ENCODE measurements at regions not wholly inside any gene's neighbourhood (a gene's known extent, or its start where the extent isn't known, plus 50 kb on each side); places are given as distances from the start of the nearest gene placed in this dataset.

DNA sequence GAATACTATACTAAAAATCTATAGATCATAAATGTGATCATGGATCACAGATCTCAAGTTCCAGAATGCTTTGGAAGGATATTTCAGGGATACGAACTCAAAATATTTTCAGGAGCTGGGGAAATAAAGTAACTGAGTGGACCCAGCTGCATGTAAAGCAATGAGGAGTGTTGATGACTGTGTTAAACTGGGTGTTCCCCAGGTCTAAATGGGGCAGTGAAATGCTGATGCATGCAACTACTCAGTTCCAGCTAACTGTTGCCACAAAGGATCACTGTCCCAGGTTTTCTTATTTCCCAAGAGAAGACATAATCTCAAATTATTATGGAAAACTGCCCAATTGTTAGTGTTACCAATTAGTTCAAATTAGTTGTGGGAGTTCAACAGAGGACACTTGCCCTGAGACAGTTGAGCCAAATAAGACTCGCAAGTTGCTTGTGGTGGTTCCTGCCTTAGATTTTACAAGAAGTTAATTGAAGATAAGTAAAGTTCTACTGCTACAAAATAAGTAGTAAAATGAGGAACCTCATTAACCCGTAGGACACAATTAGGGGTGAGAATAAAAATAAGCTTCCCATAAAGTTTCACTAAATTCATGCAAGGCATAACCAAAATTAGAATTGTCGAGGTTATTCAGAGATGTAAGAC lies 66.3 kb upstream of the IL12A start:
- DNase-seq, result no peak

DNA sequence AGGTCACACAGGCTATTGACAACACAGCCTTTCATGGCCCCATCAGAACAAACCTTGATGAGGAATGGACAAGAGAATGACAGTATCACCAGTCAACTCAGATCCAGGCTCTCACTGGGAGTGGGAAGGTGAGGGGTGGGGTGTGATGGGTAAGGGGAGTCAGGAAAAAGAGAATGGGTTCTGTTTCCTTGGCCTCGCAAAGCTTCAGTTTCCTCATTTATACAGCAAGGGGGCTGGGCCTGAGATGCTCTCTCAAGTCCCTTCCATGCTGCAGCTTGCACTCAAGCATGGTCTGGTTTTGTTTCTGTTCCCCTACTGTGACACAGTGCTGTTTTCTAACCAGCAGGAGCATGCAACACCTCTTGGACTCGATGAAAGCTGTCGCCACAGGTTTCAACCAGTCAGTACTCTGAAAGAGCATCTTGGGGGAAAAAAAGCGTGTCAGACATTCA lies 65.7 kb upstream of the IL12A start:
- DNase-seq, result no peak

- DNase-seq, result no peak
These were observed 65.3 kb upstream of the IL12A start for GRCh38 chr3:159923336-159923735.

- DNase-seq, result no peak
These were observed 64.7 kb upstream of the IL12A start for GRCh38 chr3:159923956-159924355.

- no peak for DNase-seq
These were observed 64.2 kb upstream of the IL12A start for GRCh38 chr3:159924411-159924810.

DNA sequence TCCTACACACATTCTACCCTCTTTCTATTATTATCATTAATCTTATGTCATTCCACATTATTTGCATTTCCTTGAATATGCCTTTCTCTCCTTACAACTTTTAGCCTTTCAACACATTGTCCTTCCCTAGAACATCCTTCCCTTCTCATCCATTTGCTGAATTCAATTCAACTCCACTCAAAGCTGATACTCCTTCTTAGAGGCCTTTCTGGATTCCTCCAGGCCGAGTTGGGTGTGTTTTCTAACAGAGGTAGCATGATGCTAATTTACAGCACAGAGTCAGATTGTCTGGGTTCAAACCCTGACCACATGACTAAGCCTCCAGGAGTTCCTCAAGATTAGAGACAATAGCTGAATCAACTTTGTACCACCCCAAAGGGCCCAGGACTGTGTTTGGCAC lies 63.4 kb upstream of the IL12A start:
- no peak for DNase-seq

- no peak for DNase-seq
These were observed 62.1 kb upstream of the IL12A start for GRCh38 chr3:159926573-159926972.

DNA sequence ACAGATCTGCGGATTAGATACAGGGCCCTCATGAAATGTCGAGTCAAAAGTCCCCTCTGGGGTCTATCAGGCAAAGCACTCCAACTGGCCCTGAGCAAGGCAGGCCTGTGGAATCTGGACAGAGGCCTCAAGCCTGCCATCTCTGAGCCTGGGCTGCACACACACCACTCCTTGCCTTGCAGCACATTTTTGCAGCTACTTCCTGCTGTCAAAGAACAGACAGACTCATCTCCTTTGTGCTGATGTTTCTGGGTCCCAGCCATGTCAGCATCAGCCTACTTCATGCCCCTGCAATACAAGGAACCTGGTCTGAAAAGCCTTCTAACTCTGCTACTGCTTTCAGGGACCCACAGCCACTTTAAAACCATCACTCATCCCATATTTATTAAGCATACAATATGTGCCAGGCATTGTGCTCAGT lies 60.6 kb upstream of the IL12A start:
- no peak for DNase-seq

DNA sequence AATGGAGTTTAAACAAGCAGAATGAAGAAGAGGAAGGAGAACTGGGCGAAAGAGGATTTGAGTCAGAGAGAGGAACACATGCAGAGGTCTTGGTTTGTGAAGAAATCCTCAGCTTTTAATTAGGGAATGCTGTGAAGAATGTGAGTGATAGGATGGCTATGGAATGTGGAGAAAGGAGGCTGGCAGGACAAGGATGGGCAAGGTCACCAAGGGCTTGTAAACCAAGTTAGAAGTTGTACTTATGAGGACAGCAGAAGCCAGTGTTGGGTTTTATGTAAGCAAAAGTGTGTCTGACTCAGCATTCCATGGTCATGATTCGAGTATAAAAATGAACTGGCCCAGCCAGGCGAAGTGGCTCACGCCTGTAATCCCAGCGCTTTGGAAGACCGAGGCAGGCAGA lies 60.0 kb upstream of the IL12A start:
- no peak for DNase-seq

DNA sequence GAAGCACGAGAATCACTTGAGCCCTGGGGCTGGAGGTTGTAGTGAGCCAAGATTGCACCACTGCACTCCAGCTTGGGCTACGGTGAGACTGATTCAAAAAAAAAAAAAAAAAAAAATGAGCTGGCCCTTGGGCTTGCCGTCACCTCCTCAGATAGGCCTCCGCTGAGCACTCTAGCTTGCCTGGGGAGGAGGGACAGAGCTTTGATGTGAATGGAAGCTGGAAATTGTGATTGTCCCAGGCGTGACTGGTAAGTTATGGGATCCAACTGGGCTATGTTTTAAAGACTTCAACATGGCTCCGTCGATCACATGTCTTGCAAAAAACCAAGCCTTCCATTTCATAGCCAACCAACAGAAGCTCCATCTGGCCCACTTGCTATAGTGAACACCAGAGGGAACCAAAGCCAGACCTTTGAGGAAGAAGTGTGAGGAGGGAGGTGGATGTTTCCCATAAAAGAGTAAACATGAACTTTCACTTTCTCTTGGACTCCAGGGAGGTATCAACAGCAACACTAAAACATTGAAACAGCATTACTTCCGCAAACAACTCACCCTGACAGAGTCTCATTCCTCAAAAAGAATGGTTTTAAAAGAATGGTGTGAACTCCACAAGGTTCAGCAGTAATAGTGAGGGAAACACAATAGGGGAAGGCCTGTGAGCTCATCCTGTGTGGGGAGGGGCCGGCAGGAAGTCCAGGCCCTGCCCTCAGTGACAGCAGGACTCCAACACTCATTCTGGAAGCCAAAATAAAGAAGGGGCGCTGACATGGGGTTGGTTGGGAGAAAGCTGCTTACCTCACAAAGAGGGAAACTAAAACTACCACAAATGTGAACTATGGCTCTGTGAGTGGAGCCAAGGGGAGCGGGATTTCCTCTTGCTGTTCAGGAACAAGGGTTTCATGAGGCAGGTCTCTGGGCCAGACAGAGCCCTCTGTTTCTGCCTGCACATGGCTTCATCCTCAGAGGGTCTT lies 59.2 kb upstream of the IL12A start:
- no peak for DNase-seq

DNA sequence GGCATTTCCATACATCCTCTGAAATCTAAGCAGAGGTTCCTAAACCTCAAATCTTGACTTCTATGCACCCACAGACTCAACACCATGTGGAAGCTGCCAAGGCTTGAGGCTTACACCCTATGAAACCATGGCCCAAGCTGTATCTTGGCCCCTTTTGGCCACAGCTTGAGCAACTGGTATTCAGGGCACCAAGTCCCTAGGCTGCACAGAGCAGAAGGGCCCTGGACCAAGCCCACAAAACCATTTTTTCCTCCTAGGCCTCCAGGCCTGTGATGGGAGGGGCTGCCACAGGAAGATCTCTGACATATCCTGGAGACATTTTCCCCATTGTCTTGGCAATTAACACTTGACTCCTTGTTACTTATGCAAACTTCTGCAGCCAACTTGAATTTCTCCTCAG lies 54.4 kb upstream of the IL12A start:
- DNase-seq, result no peak

DNA sequence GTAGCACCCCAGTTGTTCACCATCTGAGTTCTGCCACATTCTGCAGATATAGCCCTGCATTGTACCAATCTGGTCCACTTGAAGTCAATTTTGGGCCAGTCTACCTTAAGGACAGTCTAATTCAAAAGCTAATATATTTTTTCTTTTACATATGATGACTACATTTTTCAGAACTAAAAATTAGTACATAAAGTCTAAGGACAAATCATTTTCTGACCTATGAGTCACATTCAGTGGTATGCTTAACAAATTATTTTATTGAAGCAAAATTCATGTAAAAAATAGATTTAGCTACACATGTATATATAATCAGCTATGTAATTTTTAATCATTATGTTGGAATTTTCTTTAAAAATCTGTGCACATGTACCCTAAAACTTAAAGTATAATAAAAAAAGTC lies 52.1 kb upstream of the IL12A start:
- no peak for DNase-seq

DNA sequence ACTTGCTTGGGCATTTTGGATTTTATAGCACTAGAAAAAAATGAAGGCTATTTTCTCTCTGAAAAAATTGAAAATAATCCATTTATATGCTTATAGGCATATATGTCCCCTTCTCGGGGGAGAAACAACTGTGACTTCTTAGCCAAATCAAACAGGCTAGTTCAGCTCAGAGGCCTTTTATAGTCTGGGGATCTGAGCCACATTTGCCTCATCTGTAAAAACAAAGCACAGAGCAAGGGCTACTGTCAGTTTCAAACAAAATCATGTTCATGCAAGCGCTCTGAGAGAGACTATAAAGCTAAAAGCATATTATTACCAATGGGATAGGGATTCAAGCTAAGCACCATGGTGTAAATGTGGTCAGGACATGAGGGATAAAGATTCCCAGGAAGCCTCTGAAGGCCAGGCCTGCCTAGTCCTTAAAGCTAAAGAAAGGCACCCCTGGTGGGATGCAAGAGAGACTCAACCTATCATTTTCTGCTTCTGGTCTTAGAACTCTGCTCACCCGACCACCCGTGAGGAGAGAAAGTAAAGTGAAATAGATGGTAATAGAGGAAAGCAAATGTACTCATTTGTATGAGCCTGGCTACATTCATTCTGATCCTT lies 51.0 kb upstream of the IL12A start:
- no peak for DNase-seq

GRCh38 chr3:159938714-159939113 lies 49.9 kb upstream of the IL12A start:
- DNase-seq, result no peak

Measured in T-helper 1 cell (primary cell).